ENCODE measurements at regions not wholly inside any gene's neighbourhood (a gene's known extent, or its start where the extent isn't known, plus 50 kb on each side); places are given as distances from the start of the nearest gene placed in this dataset.

- 97% methylated on average over 2 of the region's 2 CpGs for WGBS
- intact Hi-C loops (cut with DNase I): no loop called here
- no peak for DNase-seq (ENCODE audit: extremely low spot score)
These were observed 98.5 kb upstream of the HIVEP3 start for GRCh38 chr1:42017259-42017658.

DNA sequence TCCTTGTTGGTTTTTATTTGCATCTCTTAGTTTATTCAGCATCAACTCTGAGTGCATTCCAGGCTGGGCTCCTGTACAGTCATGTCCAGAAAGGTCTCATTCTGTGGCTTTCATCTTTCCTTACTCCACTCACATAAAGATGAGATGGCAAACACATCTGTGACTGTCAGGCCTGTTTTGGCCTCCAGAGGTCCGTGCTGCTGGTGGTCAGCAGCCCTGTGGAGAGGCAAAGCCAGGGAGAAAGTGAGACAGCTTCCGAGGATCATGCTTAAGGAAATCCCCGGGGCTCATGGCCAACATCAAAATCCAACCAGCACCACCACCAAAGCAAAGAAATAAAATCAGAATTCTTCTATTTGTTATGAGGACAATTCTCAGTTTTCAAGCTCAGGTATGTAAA is 96.1 kb upstream of the HIVEP3 start:
- Histone ChIP-seq H3K4me1 (peaks cover 0 to 8% (median 0%) of the 10 kb centered on the region in 4 donors), H3K27me3 (no peaks in the 10 kb centered on the region), H3K9me3 (peaks cover 0 to 10% (median 0%) of the 10 kb centered on the region in 4 donors), H3K4me3 (no peak overlapping the region), H3K36me3 (no peaks in the 10 kb centered on the region), H3K27ac (replicated peaks in 1 of 4) (no peak overlapping the region)
- TF ChIP-seq POLR2A (IDR thresholded peaks at IDR 0.05; ENCODE audit: low read depth): no peak
- TF ChIP-seq, protein P1, sequence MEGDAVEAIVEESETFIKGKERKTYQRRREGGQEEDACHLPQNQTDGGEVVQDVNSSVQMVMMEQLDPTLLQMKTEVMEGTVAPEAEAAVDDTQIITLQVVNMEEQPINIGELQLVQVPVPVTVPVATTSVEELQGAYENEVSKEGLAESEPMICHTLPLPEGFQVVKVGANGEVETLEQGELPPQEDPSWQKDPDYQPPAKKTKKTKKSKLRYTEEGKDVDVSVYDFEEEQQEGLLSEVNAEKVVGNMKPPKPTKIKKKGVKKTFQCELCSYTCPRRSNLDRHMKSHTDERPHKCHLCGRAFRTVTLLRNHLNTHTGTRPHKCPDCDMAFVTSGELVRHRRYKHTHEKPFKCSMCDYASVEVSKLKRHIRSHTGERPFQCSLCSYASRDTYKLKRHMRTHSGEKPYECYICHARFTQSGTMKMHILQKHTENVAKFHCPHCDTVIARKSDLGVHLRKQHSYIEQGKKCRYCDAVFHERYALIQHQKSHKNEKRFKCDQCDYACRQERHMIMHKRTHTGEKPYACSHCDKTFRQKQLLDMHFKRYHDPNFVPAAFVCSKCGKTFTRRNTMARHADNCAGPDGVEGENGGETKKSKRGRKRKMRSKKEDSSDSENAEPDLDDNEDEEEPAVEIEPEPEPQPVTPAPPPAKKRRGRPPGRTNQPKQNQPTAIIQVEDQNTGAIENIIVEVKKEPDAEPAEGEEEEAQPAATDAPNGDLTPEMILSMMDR (IDR thresholded peaks at IDR 0.05): no peak
- TF ChIP-seq POLR2AphosphoS5 (IDR thresholded peaks at IDR 0.05): no peak
- TF ChIP-seq EP300 (IDR thresholded peaks at IDR 0.05): no peak
- intact Hi-C loops (cut with DNase I): no loop called here
- WGBS: 71% methylated on average over 3 of the region's 3 CpGs
- no peak for DNase-seq (ENCODE audit: extremely low spot score)

More at GRCh38 chr1:42017259-42017658, 98.5 kb upstream of the HIVEP3 start:
- no peak overlapping the region for H3K27ac ChIP-seq (replicated peaks in 1 of 4)
- no peaks in the 10 kb centered on the region for H3K36me3 ChIP-seq
- H3K27me3 ChIP-seq: no peaks in the 10 kb centered on the region
- TF ChIP-seq POLR2AphosphoS5 (IDR thresholded peaks at IDR 0.05) (no peak), EP300 (IDR thresholded peaks at IDR 0.05) (no peak), POLR2A (IDR thresholded peaks at IDR 0.05; ENCODE audit: low read depth) (no peak)
- TF ChIP-seq, protein P1 (IDR thresholded peaks at IDR 0.05): no peak
- H3K4me3 ChIP-seq: no peak overlapping the region
- H3K4me1 ChIP-seq: peaks cover 0 to 8% (median 0%) of the 10 kb centered on the region in 4 donors
- H3K9me3 ChIP-seq: peaks cover 0 to 10% (median 0%) of the 10 kb centered on the region in 4 donors

- no peak overlapping the region for H3K27ac ChIP-seq (replicated peaks in 1 of 4)
- H3K9me3 ChIP-seq: peaks cover 0 to 3% (median 0%) of the 10 kb centered on the region in 4 donors
- H3K27me3 ChIP-seq: no peaks in the 10 kb centered on the region
- intact Hi-C loops (cut with DNase I): no loop called here
- no peak overlapping the region for H3K4me3 ChIP-seq
- TF ChIP-seq, protein P1 (IDR thresholded peaks at IDR 0.05): no peak
- TF ChIP-seq EP300 (IDR thresholded peaks at IDR 0.05) (no peak), POLR2AphosphoS5 (IDR thresholded peaks at IDR 0.05) (no peak), POLR2A (IDR thresholded peaks at IDR 0.05; ENCODE audit: low read depth) (no peak)
- peaks cover 0 to 8% (median 0%) of the 10 kb centered on the region in 4 donors for H3K4me1 ChIP-seq
- 60% methylated on average over 7 of the region's 7 CpGs for WGBS
- no peak for DNase-seq (ENCODE audit: extremely low spot score)
- H3K36me3 ChIP-seq: no peaks in the 10 kb centered on the region
These were observed 95.3 kb upstream of the HIVEP3 start for GRCh38 chr1:42013881-42014470.

- no peak overlapping the region for H3K27ac ChIP-seq (replicated peaks in 1 of 4)
- no peak overlapping the region for H3K4me3 ChIP-seq
- DNase-seq (ENCODE audit: extremely low spot score): no peak
- H3K9me3 ChIP-seq: no peaks in the 10 kb centered on the region
- 88% methylated on average over 1 of the region's 1 CpG for WGBS
- peaks cover 0 to 8% (median 0%) of the 10 kb centered on the region in 4 donors for H3K4me1 ChIP-seq
- intact Hi-C loops (cut with DNase I): no loop called here
- no peaks in the 10 kb centered on the region for H3K27me3 ChIP-seq
- no peaks in the 10 kb centered on the region for H3K36me3 ChIP-seq
- TF ChIP-seq POLR2A (IDR thresholded peaks at IDR 0.05; ENCODE audit: low read depth) (no peak), EP300 (IDR thresholded peaks at IDR 0.05) (no peak), POLR2AphosphoS5 (IDR thresholded peaks at IDR 0.05) (no peak)
- TF ChIP-seq, protein P1 (IDR thresholded peaks at IDR 0.05): no peak
These were observed 94.1 kb upstream of the HIVEP3 start for GRCh38 chr1:42012852-42013251.

DNA sequence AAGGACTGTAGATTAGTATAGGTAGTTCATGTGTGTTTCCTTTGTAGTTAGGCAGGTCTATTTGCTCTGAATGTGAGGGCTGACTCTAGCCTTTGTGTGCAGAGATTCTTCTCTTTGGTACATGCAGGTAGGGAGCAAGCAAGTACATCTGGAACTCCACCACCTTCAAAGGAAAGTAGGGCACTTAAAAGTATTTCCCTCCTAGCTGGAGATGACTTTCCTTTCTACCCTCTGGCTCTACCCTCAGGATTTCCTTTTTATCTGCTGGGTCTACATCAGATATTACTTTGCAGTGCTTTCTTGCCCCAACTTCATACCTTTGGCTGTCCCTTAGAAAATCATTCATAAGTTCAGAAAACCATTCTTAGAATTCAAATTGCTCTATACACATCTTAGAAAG is 91.7 kb upstream of the HIVEP3 start:
- no peak for DNase-seq (ENCODE audit: extremely low spot score)
- no peak overlapping the region for H3K27ac ChIP-seq (replicated peaks in 1 of 4)
- intact Hi-C loops (cut with DNase I): no loop called here
- H3K36me3 ChIP-seq: no peaks in the 10 kb centered on the region
- no peak overlapping the region for H3K4me3 ChIP-seq
- no peak for TF ChIP-seq POLR2AphosphoS5 (IDR thresholded peaks at IDR 0.05)
- no peak for TF ChIP-seq POLR2A (IDR thresholded peaks at IDR 0.05; ENCODE audit: low read depth)
- no peak for TF ChIP-seq EP300 (IDR thresholded peaks at IDR 0.05)
- TF ChIP-seq, protein P1 (IDR thresholded peaks at IDR 0.05): no peak
- H3K9me3 ChIP-seq: no peaks in the 10 kb centered on the region
- peaks cover 0 to 8% (median 0%) of the 10 kb centered on the region in 4 donors for H3K4me1 ChIP-seq
- H3K27me3 ChIP-seq: no peaks in the 10 kb centered on the region

Measured in esophagus muscularis mucosa (tissue), 4 donors.